Gastrocnemius medialis (tissue), 4 donors: ENCODE measurements at regions not wholly inside any gene's neighbourhood (a gene's known extent, or its start where the extent isn't known, plus 50 kb on each side); places are given as distances from the start of the nearest gene placed in this dataset.

Experiments
- ATAC-seq, 2 donors: fragments of 150-250 bp; one replicate each; pipeline ENCODE4 v1.9.1; 2016
- DNase-seq, 2 donors: peaks; one replicate each; pipeline ENCODE4 v3.0.0-alpha.2; 2019
- H3K27ac ChIP-seq, 4 donors: fragments of 200-600 bp; sonication (generic); 1 replicate in 1 of 4; 2 replicates in 3 of 4; pipeline ENCODE4 v1.5.1; 2016 to 2018; ENCODE audit warnings: mild to moderate bottlenecking in 2 of 4, moderate library complexity in 1 of 4
- H3K27me3 ChIP-seq, 3 donors: fragments of 200-600 bp; sonication (generic) in 2 of 3; 1 replicate in 1 of 3; 2 replicates in 2 of 3; pipeline versions ENCODE4 v1.5.1 to v1.6.0; 2016 to 2019; ENCODE audit warnings: mild to moderate bottlenecking in 1 of 3, moderate library complexity in 1 of 3
- H3K36me3 ChIP-seq, 2 donors: fragments of 200-600 bp; sonication (generic) in 1 of 2; one replicate each; pipeline ENCODE4 v1.5.1; 2017 to 2018
- H3K4me1 ChIP-seq, 2 donors: fragments of 200-600 bp; sonication (generic) in 1 of 2; one replicate each; pipeline ENCODE4 v1.5.1; 2016 to 2017; ENCODE audit warnings: mild to moderate bottlenecking in 2 of 2
- H3K4me3 ChIP-seq, 4 donors: fragments of 200-600 bp; sonication (generic) in 3 of 4; 1 replicate in 1 of 4; 2 replicates in 3 of 4; pipeline ENCODE4 v1.5.1; 2016 to 2019; ENCODE audit warnings: mild to moderate bottlenecking in 2 of 4
- H3K9me3 ChIP-seq, 3 donors: fragments of 200-600 bp; sonication (generic) in 2 of 3; 1 replicate in 1 of 3; 2 replicates in 2 of 3; pipeline ENCODE4 v1.5.1; 2016 to 2019
- POLR2A ChIP-seq, 2 donors: fragments of 450-650 bp; IDR thresholded peaks; one replicate each; pipeline ENCODE4 v1.6.1; 2017; ENCODE audit warnings: antibody characterized with exemption in 2 of 2, mild to moderate bottlenecking in 2 of 2, moderate library complexity in 2 of 2
- in situ Hi-C, 4 donors: fragments of 200-750 bp; cut with MboI; loops; one replicate each; pipeline versions ENCODE4 v1.15.0 to v1.8.0; 2017; ENCODE audit warnings: low sequenced_read_pairs in 4 of 4
- intact Hi-C: fragments of 100-400 bp; cut with DNase I; formaldehyde crosslinking; loops from one replicate; pipeline ENCODE4 v1.15.1; 2023; ENCODE audit warnings: low total_unique reads
- TF ChIP-seq, protein P1 (sequence below), 5 experiments: fragments of 450-650 bp in 3 of 5; fragments of 200-600 bp in 2 of 5; sonication (generic) in 2 of 5; IDR thresholded peaks in 4 of 5; conservative IDR thresholded peaks in 1 of 5; 1 replicate in 4 of 5; 2 replicates in 1 of 5; pipeline ENCODE4 v1.5.1; 2016 to 2019; ENCODE audit warnings: antibody characterized with exemption in 5 of 5, mild to moderate bottlenecking in 3 of 5, moderate library complexity in 3 of 5

DNA sequence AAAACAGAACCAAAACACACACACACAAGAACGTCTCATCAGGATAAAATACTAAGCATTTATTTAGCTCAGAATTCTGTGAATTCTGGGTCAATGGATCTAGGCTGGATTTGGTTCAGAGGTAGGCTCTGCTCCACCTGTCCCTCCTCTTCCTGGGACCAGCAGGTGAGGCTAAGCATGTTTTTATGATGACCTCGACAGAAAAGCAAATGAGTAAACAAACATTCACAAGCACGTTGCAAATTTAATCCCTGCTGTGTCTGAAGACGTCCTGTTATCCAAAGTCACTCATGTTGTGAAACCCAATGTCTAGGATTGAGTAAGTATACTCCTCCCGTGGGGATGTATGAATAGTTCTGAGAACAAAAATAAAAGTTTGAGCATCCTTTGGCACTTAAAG, 371.4 kb upstream of the TECRL start:
- Histone ChIP-seq H3K27ac (no peak overlapping the region), H3K27me3 (no peaks in the 10 kb centered on the region), H3K4me3 (no peak overlapping the region), H3K4me1 (no peaks in the 10 kb centered on the region), H3K9me3 (no peaks in the 10 kb centered on the region), H3K36me3 (no peaks in the 10 kb centered on the region)
- ATAC-seq (no peak), DNase-seq (no peak)
- intact Hi-C loops: no loop called here
- in situ Hi-C loops: no loop called here
- no peak for TF ChIP-seq POLR2A (IDR thresholded peaks at IDR 0.05)
- TF ChIP-seq, protein P1, sequence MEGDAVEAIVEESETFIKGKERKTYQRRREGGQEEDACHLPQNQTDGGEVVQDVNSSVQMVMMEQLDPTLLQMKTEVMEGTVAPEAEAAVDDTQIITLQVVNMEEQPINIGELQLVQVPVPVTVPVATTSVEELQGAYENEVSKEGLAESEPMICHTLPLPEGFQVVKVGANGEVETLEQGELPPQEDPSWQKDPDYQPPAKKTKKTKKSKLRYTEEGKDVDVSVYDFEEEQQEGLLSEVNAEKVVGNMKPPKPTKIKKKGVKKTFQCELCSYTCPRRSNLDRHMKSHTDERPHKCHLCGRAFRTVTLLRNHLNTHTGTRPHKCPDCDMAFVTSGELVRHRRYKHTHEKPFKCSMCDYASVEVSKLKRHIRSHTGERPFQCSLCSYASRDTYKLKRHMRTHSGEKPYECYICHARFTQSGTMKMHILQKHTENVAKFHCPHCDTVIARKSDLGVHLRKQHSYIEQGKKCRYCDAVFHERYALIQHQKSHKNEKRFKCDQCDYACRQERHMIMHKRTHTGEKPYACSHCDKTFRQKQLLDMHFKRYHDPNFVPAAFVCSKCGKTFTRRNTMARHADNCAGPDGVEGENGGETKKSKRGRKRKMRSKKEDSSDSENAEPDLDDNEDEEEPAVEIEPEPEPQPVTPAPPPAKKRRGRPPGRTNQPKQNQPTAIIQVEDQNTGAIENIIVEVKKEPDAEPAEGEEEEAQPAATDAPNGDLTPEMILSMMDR (IDR thresholded peaks at IDR 0.05 in 4 of 5, conservative IDR thresholded peaks at IDR 0.05 in 1 of 5): no peak

GRCh38 chr4:64777286-64777685, 368.0 kb upstream of the TECRL start:
- Histone ChIP-seq H3K4me1 (no peaks in the 10 kb centered on the region), H3K27me3 (no peaks in the 10 kb centered on the region), H3K36me3 (no peaks in the 10 kb centered on the region), H3K4me3 (no peak overlapping the region), H3K9me3 (no peaks in the 10 kb centered on the region), H3K27ac (no peak overlapping the region)
- ATAC-seq (no peak), DNase-seq (no peak)
- TF ChIP-seq POLR2A (IDR thresholded peaks at IDR 0.05): no peak
- TF ChIP-seq, protein P1 (IDR thresholded peaks at IDR 0.05 in 4 of 5, conservative IDR thresholded peaks at IDR 0.05 in 1 of 5): no peak
- in situ Hi-C loops: no loop called here
- intact Hi-C loops: no loop called here

DNA sequence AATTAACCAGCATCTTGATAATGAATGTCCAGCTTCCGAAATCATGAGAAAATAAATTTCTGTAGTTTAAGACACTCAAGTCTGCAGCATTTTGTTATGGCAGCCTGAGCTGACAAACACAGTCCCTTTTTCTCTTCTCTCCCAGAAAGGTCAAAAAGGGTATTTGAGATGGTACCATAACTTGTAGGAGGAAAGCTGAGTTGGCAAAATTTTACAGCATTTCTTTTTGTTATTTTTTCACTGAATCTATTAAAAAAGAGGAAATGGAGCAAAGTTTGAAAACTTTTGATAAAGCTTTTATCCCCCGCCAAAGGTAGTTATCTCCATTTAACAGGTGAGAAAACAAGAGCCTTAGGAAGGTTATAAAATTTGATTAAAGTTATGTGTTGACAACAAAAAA, 367.6 kb upstream of the TECRL start:
- Histone ChIP-seq H3K27me3 (no peaks in the 10 kb centered on the region), H3K4me1 (no peaks in the 10 kb centered on the region), H3K4me3 (no peak overlapping the region), H3K9me3 (no peaks in the 10 kb centered on the region), H3K36me3 (no peaks in the 10 kb centered on the region), H3K27ac (no peak overlapping the region)
- intact Hi-C loops: no loop called here
- no peak for ATAC-seq
- DNase-seq: no peak
- TF ChIP-seq, protein P1 (IDR thresholded peaks at IDR 0.05 in 4 of 5, conservative IDR thresholded peaks at IDR 0.05 in 1 of 5): no peak
- TF ChIP-seq POLR2A (IDR thresholded peaks at IDR 0.05): no peak
- in situ Hi-C loops: no loop called here

DNA sequence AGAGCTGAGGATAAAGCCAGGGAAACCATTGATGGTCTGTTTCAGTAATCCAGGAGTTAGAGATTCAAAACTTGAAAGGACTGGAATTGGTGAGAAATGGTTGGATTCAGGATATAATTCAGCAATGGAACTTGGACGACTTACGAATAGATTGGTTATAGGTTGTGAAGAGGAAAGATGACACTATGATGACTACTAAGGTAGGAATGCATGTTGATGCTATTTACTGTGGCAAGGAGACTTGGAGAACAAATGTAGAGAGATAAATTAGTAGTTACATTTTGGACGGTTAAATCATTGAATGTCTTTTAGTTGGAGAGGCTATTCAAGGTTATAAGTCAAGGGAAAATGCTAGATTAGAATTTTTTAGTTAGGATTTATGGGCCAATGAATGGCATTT, 365.4 kb upstream of the TECRL start:
- DNase-seq: no peak
- H3K4me3 ChIP-seq: no peak overlapping the region
- no peaks in the 10 kb centered on the region for H3K9me3 ChIP-seq
- no peaks in the 10 kb centered on the region for H3K27me3 ChIP-seq
- TF ChIP-seq, protein P1 (IDR thresholded peaks at IDR 0.05 in 4 of 5, conservative IDR thresholded peaks at IDR 0.05 in 1 of 5): no peak
- no peak for TF ChIP-seq POLR2A (IDR thresholded peaks at IDR 0.05)
- in situ Hi-C loops (no loop called here), intact Hi-C loops (no loop called here)
- H3K36me3 ChIP-seq: no peaks in the 10 kb centered on the region
- H3K4me1 ChIP-seq: no peaks in the 10 kb centered on the region
- H3K27ac ChIP-seq: no peak overlapping the region
- ATAC-seq: no peak

GRCh38 chr4:64771149-64771548, 361.9 kb upstream of the TECRL start:
- in situ Hi-C loops: no loop called here
- H3K27me3 ChIP-seq: no peaks in the 10 kb centered on the region
- H3K4me1 ChIP-seq: no peaks in the 10 kb centered on the region
- DNase-seq (no peak), ATAC-seq (no peak)
- no peak overlapping the region for H3K27ac ChIP-seq
- no peak for TF ChIP-seq POLR2A (IDR thresholded peaks at IDR 0.05)
- TF ChIP-seq, protein P1 (IDR thresholded peaks at IDR 0.05 in 4 of 5, conservative IDR thresholded peaks at IDR 0.05 in 1 of 5): no peak
- intact Hi-C loops: no loop called here
- no peaks in the 10 kb centered on the region for H3K9me3 ChIP-seq
- H3K36me3 ChIP-seq: no peaks in the 10 kb centered on the region
- H3K4me3 ChIP-seq: no peak overlapping the region
